Astrocyte (in vitro differentiated cells and primary cell): ENCODE measurements at regions not wholly inside any gene's neighbourhood (a gene's known extent, or its start where the extent isn't known, plus 50 kb on each side); places are given as distances from the start of the nearest gene placed in this dataset.

Source experiments
- EZH2 ChIP-seq: IDR thresholded peaks from 2 replicates; pipeline ENCODE4 v1.6.1; 2012; ENCODE audit warnings: mild to moderate bottlenecking, low read length, inconsistent platforms; ENCODE audit not compliant: insufficient read depth
- TF ChIP-seq, protein P1 (sequence below): IDR thresholded peaks from 2 replicates; pipeline ENCODE4 v1.5.1; 2011; ENCODE audit warnings: low read depth, mild to moderate bottlenecking, inconsistent platforms, low read length, moderate library complexity; ENCODE audit not compliant: insufficient read depth

DNA sequence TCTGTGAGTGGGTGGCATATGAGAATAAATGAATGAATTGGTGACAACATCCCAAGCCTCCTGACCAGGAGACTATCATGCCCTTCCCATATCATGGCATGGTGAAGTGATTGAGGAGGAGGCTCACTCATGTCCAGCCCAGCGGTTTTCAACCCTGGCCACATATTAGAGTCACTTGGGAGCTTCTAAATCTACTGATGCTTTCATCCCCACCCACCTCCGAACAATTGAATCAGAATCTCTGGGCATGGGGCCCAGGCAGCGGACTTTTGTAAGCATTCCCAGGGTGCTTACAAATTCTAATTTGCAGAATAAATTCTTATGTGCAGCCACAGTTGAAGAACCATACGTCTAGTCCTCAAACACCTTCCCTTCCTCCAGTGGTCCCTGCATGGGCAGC, 81.7 kb upstream of the SEC11C start:
- TF ChIP-seq, protein P1, sequence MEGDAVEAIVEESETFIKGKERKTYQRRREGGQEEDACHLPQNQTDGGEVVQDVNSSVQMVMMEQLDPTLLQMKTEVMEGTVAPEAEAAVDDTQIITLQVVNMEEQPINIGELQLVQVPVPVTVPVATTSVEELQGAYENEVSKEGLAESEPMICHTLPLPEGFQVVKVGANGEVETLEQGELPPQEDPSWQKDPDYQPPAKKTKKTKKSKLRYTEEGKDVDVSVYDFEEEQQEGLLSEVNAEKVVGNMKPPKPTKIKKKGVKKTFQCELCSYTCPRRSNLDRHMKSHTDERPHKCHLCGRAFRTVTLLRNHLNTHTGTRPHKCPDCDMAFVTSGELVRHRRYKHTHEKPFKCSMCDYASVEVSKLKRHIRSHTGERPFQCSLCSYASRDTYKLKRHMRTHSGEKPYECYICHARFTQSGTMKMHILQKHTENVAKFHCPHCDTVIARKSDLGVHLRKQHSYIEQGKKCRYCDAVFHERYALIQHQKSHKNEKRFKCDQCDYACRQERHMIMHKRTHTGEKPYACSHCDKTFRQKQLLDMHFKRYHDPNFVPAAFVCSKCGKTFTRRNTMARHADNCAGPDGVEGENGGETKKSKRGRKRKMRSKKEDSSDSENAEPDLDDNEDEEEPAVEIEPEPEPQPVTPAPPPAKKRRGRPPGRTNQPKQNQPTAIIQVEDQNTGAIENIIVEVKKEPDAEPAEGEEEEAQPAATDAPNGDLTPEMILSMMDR, result no peak
- TF ChIP-seq EZH2, result no peak
